Neuronal stem cell (in vitro differentiated cells): ENCODE measurements at regions not wholly inside any gene's neighbourhood (a gene's known extent, or its start where the extent isn't known, plus 50 kb on each side); places are given as distances from the start of the nearest gene placed in this dataset.
"Not testable (repeated sequence)": the region's sequence is repeated elsewhere in the genome, so short reads cannot be mapped to it uniquely, and the experiment has no call there.

Source experiments
- DNase-seq: peaks from one replicate; pipeline ENCODE4 v3.0.0-alpha.2; 2013; ENCODE audit warnings: low spot score
- H2AFZ ChIP-seq: one replicate; pipeline ENCODE4 v1.6.1; 2013; ENCODE audit warnings: mild to moderate bottlenecking, low read length, inconsistent platforms
- H2AK5ac ChIP-seq: 2 replicates; pipeline ENCODE4 v1.6.1; 2013; ENCODE audit warnings: low read depth, mild to moderate bottlenecking, inconsistent platforms, low read length, moderate library complexity, mixed read lengths
- H2BK120ac ChIP-seq: 2 replicates; pipeline ENCODE4 v1.6.1; 2013; ENCODE audit warnings: low read depth, mild to moderate bottlenecking, inconsistent platforms, low read length, moderate library complexity, mixed read lengths
- H2BK12ac ChIP-seq: one replicate; pipeline ENCODE4 v1.6.1; 2013; ENCODE audit warnings: low read length, inconsistent platforms
- H2BK15ac ChIP-seq: 2 replicates; pipeline ENCODE4 v1.6.1; 2013; ENCODE audit warnings: mild to moderate bottlenecking, low read length, inconsistent platforms, mixed read lengths
- H2BK5ac ChIP-seq: one replicate; pipeline ENCODE4 v1.6.1; 2013; ENCODE audit warnings: inconsistent platforms, mild to moderate bottlenecking, low read length, moderate library complexity
- H3K14ac ChIP-seq: one replicate; pipeline ENCODE4 v1.6.1; 2013; ENCODE audit warnings: low read length, inconsistent platforms
- H3K18ac ChIP-seq: 2 replicates; pipeline ENCODE4 v1.6.1; 2013; ENCODE audit warnings: low read length, inconsistent platforms
- H3K23ac ChIP-seq: 2 replicates; pipeline ENCODE4 v1.6.1; 2013; ENCODE audit warnings: low read depth, mild to moderate bottlenecking, mixed read lengths, low read length, inconsistent platforms; ENCODE audit not compliant: poor library complexity
- H3K27ac ChIP-seq: replicated peaks from 3 replicates; pipeline ENCODE4 v1.5.1; 2013; ENCODE audit warnings: low read length, inconsistent platforms
- H3K27me3 ChIP-seq, 3 experiments: 2 replicates each; pipeline ENCODE4 v1.6.1; 2013; ENCODE audit warnings: low read length in 3 of 3, mild to moderate bottlenecking in 2 of 3, inconsistent platforms in 1 of 3, low read depth in 1 of 3, mixed read lengths in 1 of 3, moderate library complexity in 1 of 3; ENCODE audit not compliant: control insufficient read depth in 3 of 3, insufficient read depth in 3 of 3
- H3K36me3 ChIP-seq, 2 donors: replicated peaks in 1 of 2; 2 replicates each; pipeline ENCODE4 v1.6.1; 2013; ENCODE audit warnings: low read length in 2 of 2; ENCODE audit not compliant: control insufficient read depth in 2 of 2, insufficient read depth in 2 of 2
- H3K4ac ChIP-seq: 2 replicates; pipeline ENCODE4 v1.6.1; 2013; ENCODE audit warnings: inconsistent platforms, mild to moderate bottlenecking, low read length, moderate library complexity
- H3K4me1 ChIP-seq, 2 donors: 1 replicate in 1 of 2; 2 replicates in 1 of 2; pipeline ENCODE4 v1.6.1; 2013; ENCODE audit warnings: low read length in 2 of 2, low read depth in 1 of 2; ENCODE audit not compliant: control insufficient read depth in 2 of 2, insufficient read depth in 1 of 2
- H3K4me2 ChIP-seq: one replicate; pipeline ENCODE4 v1.6.1; 2013; ENCODE audit warnings: mild to moderate bottlenecking, low read length, inconsistent platforms; ENCODE audit not compliant: insufficient read depth, poor library complexity, severe bottlenecking
- H3K4me3 ChIP-seq, 2 donors: 2 replicates each; pipeline ENCODE4 v1.5.1; 2013; ENCODE audit warnings: low read length in 2 of 2, mild to moderate bottlenecking in 2 of 2, inconsistent platforms in 1 of 2, moderate library complexity in 1 of 2
- H3K79me1 ChIP-seq: one replicate; pipeline ENCODE4 v1.6.1; 2013; ENCODE audit warnings: low read depth, mild to moderate bottlenecking, inconsistent platforms, low read length, moderate library complexity
- H3K9ac ChIP-seq: one replicate; pipeline ENCODE4 v1.6.1; 2013; ENCODE audit warnings: mild to moderate bottlenecking, low read depth, low read length, inconsistent platforms; ENCODE audit not compliant: poor library complexity
- H3K9me3 ChIP-seq, 2 donors: replicated peaks in 1 of 2; 2 replicates each; pipeline versions ENCODE3 to v1.6.1; 2013; ENCODE audit warnings: low read length in 2 of 2, mild to moderate bottlenecking in 2 of 2, inconsistent platforms in 1 of 2, low read depth in 1 of 2, mixed read lengths in 1 of 2, moderate library complexity in 1 of 2; ENCODE audit not compliant: control insufficient read depth in 2 of 2, insufficient read depth in 1 of 2
- H4K8ac ChIP-seq: one replicate; pipeline ENCODE4 v1.6.1; 2013; ENCODE audit warnings: low read depth, mild to moderate bottlenecking, inconsistent platforms, low read length, moderate library complexity
- H4K91ac ChIP-seq: one replicate; pipeline ENCODE4 v1.6.1; 2013; ENCODE audit warnings: low read length, low read depth, mild to moderate bottlenecking, inconsistent platforms; ENCODE audit not compliant: poor library complexity
- WGBS, 2 donors: extraction: QIAGEN DNeasy Blood & Tissue Kit; methylation state at CpG; one replicate each; pipeline ENCODE4 v1.1.7; 2013; ENCODE audit warnings: missing lambda C conversion rate in 2 of 2, mixed read lengths in 1 of 2; ENCODE audit not compliant: insufficient read length in 2 of 2, insufficient replicate concordance in 1 of 2; ENCODE audit errors: extremely low coverage in 2 of 2; 5-methylcytosine and 5-hydroxymethylcytosine counted together

- not testable (repeated sequence) for H2BK120ac ChIP-seq, H3K4me2 ChIP-seq, H2AK5ac ChIP-seq, DNase-seq, H3K9me3 ChIP-seq, H3K36me3 ChIP-seq, H2BK5ac ChIP-seq, H4K91ac ChIP-seq, H3K18ac ChIP-seq, H3K27ac ChIP-seq, H3K27me3 ChIP-seq, H3K4me3 ChIP-seq, H2BK15ac ChIP-seq, H3K4me1 ChIP-seq, H2AFZ ChIP-seq, H3K14ac ChIP-seq, H2BK12ac ChIP-seq, H4K8ac ChIP-seq, H3K4ac ChIP-seq, H3K23ac ChIP-seq, H3K9ac ChIP-seq, H3K79me1 ChIP-seq
- no CpG with 5 or more reads among the region's 15 CpGs for WGBS, 2 donors
Measured at GRCh38 chr3:195637473-195638233, 53.9 kb upstream of the APOD start.

GRCh38 chr3:195637011-195637410 is 53.3 kb upstream of the APOD start:
- not testable (repeated sequence) for H3K23ac ChIP-seq, H2BK15ac ChIP-seq, H2AK5ac ChIP-seq, H2BK12ac ChIP-seq, DNase-seq, H2AFZ ChIP-seq, H3K4me2 ChIP-seq, H3K4ac ChIP-seq, H3K36me3 ChIP-seq, H3K4me1 ChIP-seq, H3K14ac ChIP-seq, H3K9me3 ChIP-seq, H4K8ac ChIP-seq, H3K18ac ChIP-seq, H3K79me1 ChIP-seq, H2BK5ac ChIP-seq, H4K91ac ChIP-seq, H3K9ac ChIP-seq, H3K27me3 ChIP-seq, H3K27ac ChIP-seq, H3K4me3 ChIP-seq, H2BK120ac ChIP-seq
- WGBS, 2 donors = no CpG with 5 or more reads among the region's 7 CpGs

GRCh38 chr3:195635898-195636685 is 52.4 kb upstream of the APOD start:
- H3K4me2 ChIP-seq = peak overlapping the region; percentile 31
- no CpG with 5 or more reads among the region's 21 CpGs for WGBS, 2 donors

GRCh38 chr3:195635262-195635873 is 51.6 kb upstream of the APOD start:
- not testable (repeated sequence) for H3K4me1 ChIP-seq, H3K27me3 ChIP-seq, H3K9me3 ChIP-seq, H3K27ac ChIP-seq, H4K8ac ChIP-seq, H2BK5ac ChIP-seq, H2AFZ ChIP-seq, H2BK120ac ChIP-seq, H2AK5ac ChIP-seq, H3K4me3 ChIP-seq, H3K79me1 ChIP-seq, H3K14ac ChIP-seq, H3K4me2 ChIP-seq, H3K18ac ChIP-seq, H4K91ac ChIP-seq, H2BK15ac ChIP-seq, H3K36me3 ChIP-seq, H2BK12ac ChIP-seq, H3K4ac ChIP-seq, DNase-seq, H3K9ac ChIP-seq, H3K23ac ChIP-seq
- WGBS, 2 donors = no CpG with 5 or more reads among the region's 64 CpGs

More at GRCh38 chr3:195635898-195636685, 52.4 kb upstream of the APOD start:
- H3K4me1 ChIP-seq, H3K27me3 ChIP-seq, H3K14ac ChIP-seq, H4K91ac ChIP-seq, H3K4me3 ChIP-seq, H3K9me3 ChIP-seq, H3K9ac ChIP-seq, H2BK15ac ChIP-seq, H2BK12ac ChIP-seq, H2AK5ac ChIP-seq, H2AFZ ChIP-seq, H3K18ac ChIP-seq, H3K79me1 ChIP-seq, H2BK120ac ChIP-seq, H3K4ac ChIP-seq, DNase-seq, H3K36me3 ChIP-seq, H2BK5ac ChIP-seq, H3K27ac ChIP-seq, H3K23ac ChIP-seq, H4K8ac ChIP-seq: not testable (repeated sequence)
